Smooth muscle cell (in vitro differentiated cells): ENCODE measurements at regions not wholly inside any gene's neighbourhood (a gene's known extent, or its start where the extent isn't known, plus 50 kb on each side); places are given as distances from the start of the nearest gene placed in this dataset.

Source experiments
- DNase-seq: peaks from one replicate; lab custom pipeline; 2025; ENCODE audit not compliant: unreplicated experiment; lab: John Stamatoyannopoulos, UW
- H2AFZ ChIP-seq: fragments of 200-600 bp; sonication (generic); 2 replicates; pipeline ENCODE4 v1.6.0; 2016; ENCODE audit warnings: antibody characterized with exemption, low read depth, mild to moderate bottlenecking
- H3F3A ChIP-seq: fragments of 200-600 bp; sonication (generic); 2 replicates; pipeline ENCODE4 v1.6.0; 2017; ENCODE audit warnings: antibody characterized with exemption, low read depth
- H3K27ac ChIP-seq: fragments of 200-600 bp; sonication (generic); 2 replicates; pipeline ENCODE4 v1.5.1; 2016; ENCODE audit warnings: low read depth, mild to moderate bottlenecking
- H3K27me3 ChIP-seq: fragments of 200-600 bp; sonication (generic); 2 replicates; pipeline ENCODE4 v1.6.1; 2016; ENCODE audit warnings: low read depth, mild to moderate bottlenecking
- H3K36me3 ChIP-seq: fragments of 200-600 bp; sonication (generic); 2 replicates; pipeline ENCODE4 v1.5.1; 2016; ENCODE audit warnings: low read depth
- H3K4me1 ChIP-seq: fragments of 200-600 bp; sonication (generic); 2 replicates; pipeline ENCODE4 v1.5.1; 2016; ENCODE audit warnings: low read depth
- H3K4me2 ChIP-seq: fragments of 200-600 bp; sonication (generic); 2 replicates; pipeline ENCODE4 v1.6.0; 2016; ENCODE audit warnings: mild to moderate bottlenecking
- H3K4me3 ChIP-seq: fragments of 200-600 bp; sonication (generic); 2 replicates; pipeline ENCODE4 v1.5.1; 2016; ENCODE audit warnings: mild to moderate bottlenecking
- H3K79me2 ChIP-seq: fragments of 200-600 bp; sonication (generic); 2 replicates; pipeline ENCODE4 v1.6.0; 2016; ENCODE audit warnings: low read depth, mild to moderate bottlenecking
- H3K9ac ChIP-seq: fragments of 200-600 bp; sonication (generic); 2 replicates; pipeline ENCODE4 v1.6.0; 2016; ENCODE audit warnings: low read depth
- H3K9me3 ChIP-seq: fragments of 200-600 bp; sonication (generic); replicated peaks from 2 replicates; pipeline ENCODE4 v1.5.1; 2016; ENCODE audit warnings: low read depth
- H4K20me1 ChIP-seq: fragments of 200-600 bp; sonication (generic); 2 replicates; pipeline ENCODE4 v1.6.0; 2016; ENCODE audit warnings: low read depth
- CTCF ChIP-seq: fragments of 200-600 bp; sonication (generic); IDR thresholded peaks from 2 replicates; pipeline ENCODE4 v1.5.1; 2017; ENCODE audit warnings: borderline replicate concordance, mild to moderate bottlenecking, antibody characterized with exemption; ENCODE audit not compliant: insufficient read depth, poor library complexity, severe bottlenecking
- WGBS: methylation state at CpG from one replicate; pipeline ENCODE4 v1.1.7; 2016; ENCODE audit warnings: low lambda C conversion rate; 5-methylcytosine and 5-hydroxymethylcytosine counted together

GRCh38 chr5:3305432-3305831 is 290.2 kb upstream of the IRX1 start:
- Histone ChIP-seq H4K20me1 (no peaks in the 10 kb centered on the region), H3K27me3 (no peaks in the 10 kb centered on the region), H2AFZ (no peak overlapping the region), H3K4me3 (no peak overlapping the region), H3K9me3 (no peaks in the 10 kb centered on the region), H3K79me2 (no peaks in the 10 kb centered on the region), H3K9ac (no peak overlapping the region), H3F3A (no peaks in the 10 kb centered on the region), H3K36me3 (no peaks in the 10 kb centered on the region), H3K27ac (no peak overlapping the region), H3K4me1 (no peaks in the 10 kb centered on the region), H3K4me2 (no peak overlapping the region)
- no peak for DNase-seq
- WGBS, result 91% methylated on average over 29 of the region's 29 CpGs
- TF ChIP-seq CTCF, result no peak

- H2AFZ ChIP-seq, result no peak overlapping the region
- H3K79me2 ChIP-seq, result no peaks in the 10 kb centered on the region
- no peaks in the 10 kb centered on the region for H3K9me3 ChIP-seq
- no peak for TF ChIP-seq CTCF
- no peak overlapping the region for H3K4me2 ChIP-seq
- H3K27ac ChIP-seq, result no peak overlapping the region
- no peak overlapping the region for H3K9ac ChIP-seq
- no peaks in the 10 kb centered on the region for H3K27me3 ChIP-seq
- no peaks in the 10 kb centered on the region for H3K36me3 ChIP-seq
- H4K20me1 ChIP-seq, result no peaks in the 10 kb centered on the region
- WGBS, result 92% methylated on average over 10 of the region's 10 CpGs
- no peak overlapping the region for H3K4me3 ChIP-seq
- DNase-seq, result no peak
- no peaks in the 10 kb centered on the region for H3K4me1 ChIP-seq
- H3F3A ChIP-seq, result no peaks in the 10 kb centered on the region
These were observed 291.3 kb upstream of the IRX1 start for GRCh38 chr5:3304346-3304745.

- Histone ChIP-seq H3K4me1 (no peaks in the 10 kb centered on the region), H3K9me3 (no peaks in the 10 kb centered on the region), H3K4me3 (no peak overlapping the region), H4K20me1 (no peaks in the 10 kb centered on the region), H3K4me2 (no peak overlapping the region), H3K9ac (no peak overlapping the region), H3K27ac (no peak overlapping the region), H3K79me2 (no peaks in the 10 kb centered on the region), H3F3A (no peaks in the 10 kb centered on the region), H3K36me3 (no peaks in the 10 kb centered on the region), H2AFZ (no peak overlapping the region), H3K27me3 (no peaks in the 10 kb centered on the region)
- no peak for TF ChIP-seq CTCF
- DNase-seq, result no peak
- WGBS, result 81% methylated on average over 3 of the region's 3 CpGs
These were observed 291.9 kb upstream of the IRX1 start for GRCh38 chr5:3303777-3304176.

- no peaks in the 10 kb centered on the region for H3K4me1 ChIP-seq
- TF ChIP-seq CTCF, result no peak
- H3F3A ChIP-seq, result no peaks in the 10 kb centered on the region
- no peak overlapping the region for H2AFZ ChIP-seq
- H4K20me1 ChIP-seq, result no peaks in the 10 kb centered on the region
- no peaks in the 10 kb centered on the region for H3K9me3 ChIP-seq
- H3K4me2 ChIP-seq, result no peak overlapping the region
- DNase-seq, result no peak
- H3K36me3 ChIP-seq, result no peaks in the 10 kb centered on the region
- WGBS, result 18% methylated on average over 1 of the region's 1 CpG
- peaks cover 7% of the 10 kb centered on the region for H3K27me3 ChIP-seq
- H3K9ac ChIP-seq, result no peak overlapping the region
- H3K27ac ChIP-seq, result no peak overlapping the region
- no peak overlapping the region for H3K4me3 ChIP-seq
- no peaks in the 10 kb centered on the region for H3K79me2 ChIP-seq
These were observed 293.4 kb upstream of the IRX1 start for GRCh38 chr5:3302228-3302627.
